K562 (cell line): ENCODE measurements at regions not wholly inside any gene's neighbourhood (a gene's known extent, or its start where the extent isn't known, plus 50 kb on each side); places are given as distances from the start of the nearest gene placed in this dataset.
A peak's percentile ranks its signal among the peaks of the same experiment; 100 is the strongest.

Experiments used
- CREM ChIP-seq: IDR thresholded peaks from 2 replicates; pipeline ENCODE4 v1.6.1; 2014; ENCODE audit warnings: antibody characterized with exemption, low read depth
- GATAD2B ChIP-seq: fragments of 450-650 bp; IDR thresholded peaks from 2 replicates; pipeline ENCODE4 v1.6.1; 2017; ENCODE audit warnings: mild to moderate bottlenecking, borderline replicate concordance
- HDAC8 ChIP-seq: fragments of 450-650 bp; IDR thresholded peaks from 2 replicates; pipeline ENCODE4 v1.6.1; 2016; ENCODE audit warnings: mild to moderate bottlenecking, missing genetic modification characterization, moderate library complexity, missing compliant biosample characterization
- MAFF ChIP-seq: IDR thresholded peaks from 2 replicates; pipeline ENCODE4 v1.6.1; 2012; ENCODE audit warnings: low read length, improper control_type of control experiment
- MTA1 ChIP-seq: fragments of 450-650 bp; IDR thresholded peaks from 2 replicates; pipeline ENCODE4 v1.6.1; 2017; ENCODE audit warnings: borderline replicate concordance
- NRF1 ChIP-seq, 2 experiments: fragments of 450-650 bp; IDR thresholded peaks in 1 of 2; conservative IDR thresholded peaks in 1 of 2; 2 replicates each; pipeline ENCODE4 v1.6.1; 2014; ENCODE audit warnings: mild to moderate bottlenecking in 2 of 2
- RBM34 ChIP-seq: fragments of 200-400 bp; formaldehyde crosslinking; IDR thresholded peaks from 2 replicates; pipeline ENCODE4 v1.6.1; 2018; ENCODE audit warnings: low read length, borderline replicate concordance; ENCODE audit not compliant: insufficient read depth
- TF ChIP-seq, protein P1 (sequence below): IDR thresholded peaks from 2 replicates; pipeline ENCODE4 v1.6.1; 2014; ENCODE audit warnings: antibody characterized with exemption
- TF ChIP-seq, protein P2 (sequence below): fragments of 250-450 bp; sonication (Bioruptor Pico); IDR thresholded peaks from 2 replicates; pipeline ENCODE4 v1.5.0; 2021; ENCODE audit warnings: mild to moderate bottlenecking, borderline replicate concordance

DNA sequence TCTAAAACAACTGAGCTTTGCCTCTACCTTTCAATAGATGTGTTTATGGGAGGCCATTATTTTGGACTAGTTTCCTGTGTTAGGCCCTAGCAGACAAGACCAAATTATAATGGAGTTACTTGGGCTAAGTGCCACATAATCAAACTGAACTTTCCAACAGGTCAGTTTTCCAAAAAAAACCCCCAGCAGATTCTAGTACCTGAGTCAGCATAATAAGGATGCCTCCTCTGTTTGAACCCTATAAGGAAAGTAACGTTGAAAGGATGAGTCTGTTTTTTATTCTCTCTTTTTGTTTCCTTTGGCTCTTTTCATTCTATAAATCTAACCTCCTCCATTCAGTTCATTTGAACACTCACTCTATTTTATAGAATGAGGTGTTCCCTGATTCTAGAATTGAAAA, 148.1 kb upstream of the FAM3C start (continued):
- no peak for TF ChIP-seq CREM
- no peak for TF ChIP-seq RBM34
- TF ChIP-seq GATAD2B = no peak
- no peak for TF ChIP-seq NRF1 (conservative IDR thresholded peaks at IDR 0.05 in 1 of 2, IDR thresholded peaks at IDR 0.05 in 1 of 2)
- TF ChIP-seq MAFF = peak; percentile 70
- no peak for TF ChIP-seq HDAC8
- TF ChIP-seq, protein P1, sequence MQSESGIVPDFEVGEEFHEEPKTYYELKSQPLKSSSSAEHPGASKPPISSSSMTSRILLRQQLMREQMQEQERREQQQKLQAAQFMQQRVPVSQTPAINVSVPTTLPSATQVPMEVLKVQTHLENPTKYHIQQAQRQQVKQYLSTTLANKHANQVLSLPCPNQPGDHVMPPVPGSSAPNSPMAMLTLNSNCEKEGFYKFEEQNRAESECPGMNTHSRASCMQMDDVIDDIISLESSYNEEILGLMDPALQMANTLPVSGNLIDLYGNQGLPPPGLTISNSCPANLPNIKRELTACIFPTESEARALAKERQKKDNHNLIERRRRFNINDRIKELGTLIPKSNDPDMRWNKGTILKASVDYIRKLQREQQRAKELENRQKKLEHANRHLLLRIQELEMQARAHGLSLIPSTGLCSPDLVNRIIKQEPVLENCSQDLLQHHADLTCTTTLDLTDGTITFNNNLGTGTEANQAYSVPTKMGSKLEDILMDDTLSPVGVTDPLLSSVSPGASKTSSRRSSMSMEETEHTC = no peak
- no peak for TF ChIP-seq MTA1
- TF ChIP-seq, protein P2, sequence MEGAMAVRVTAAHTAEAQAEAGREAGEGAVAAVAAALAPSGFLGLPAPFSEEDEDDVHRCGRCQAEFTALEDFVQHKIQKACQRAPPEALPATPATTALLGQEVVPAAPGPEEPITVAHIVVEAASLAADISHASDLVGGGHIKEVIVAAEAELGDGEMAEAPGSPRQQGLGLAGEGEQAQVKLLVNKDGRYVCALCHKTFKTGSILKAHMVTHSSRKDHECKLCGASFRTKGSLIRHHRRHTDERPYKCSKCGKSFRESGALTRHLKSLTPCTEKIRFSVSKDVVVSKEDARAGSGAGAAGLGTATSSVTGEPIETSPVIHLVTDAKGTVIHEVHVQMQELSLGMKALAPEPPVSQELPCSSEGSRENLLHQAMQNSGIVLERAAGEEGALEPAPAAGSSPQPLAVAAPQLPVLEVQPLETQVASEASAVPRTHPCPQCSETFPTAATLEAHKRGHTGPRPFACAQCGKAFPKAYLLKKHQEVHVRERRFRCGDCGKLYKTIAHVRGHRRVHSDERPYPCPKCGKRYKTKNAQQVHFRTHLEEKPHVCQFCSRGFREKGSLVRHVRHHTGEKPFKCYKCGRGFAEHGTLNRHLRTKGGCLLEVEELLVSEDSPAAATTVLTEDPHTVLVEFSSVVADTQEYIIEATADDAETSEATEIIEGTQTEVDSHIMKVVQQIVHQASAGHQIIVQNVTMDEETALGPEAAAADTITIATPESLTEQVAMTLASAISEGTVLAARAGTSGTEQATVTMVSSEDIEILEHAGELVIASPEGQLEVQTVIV (CRISPR knock-in tag) = no peak
- TF ChIP-seq, all 486 proteins: peak for 7
